SK-N-SH (cell line): ENCODE measurements at regions not wholly inside any gene's neighbourhood (a gene's known extent, or its start where the extent isn't known, plus 50 kb on each side); places are given as distances from the start of the nearest gene placed in this dataset.

Experiments
- CTCF ChIA-PET: fragments of 300-600, 350-600 bp; formaldehyde crosslinking; extraction: SDS; loops from one replicate; lab custom pipeline; 2021; lab: Yijun Ruan, JAX
- POLR2A ChIA-PET: fragments of 350-600 bp; sonication (Branson Sonifier 250); formaldehyde crosslinking; extraction: SDS; loops from one replicate; lab custom pipeline; 2020; ENCODE audit warnings: antibody characterized with exemption, inconsistent platforms; lab: Yijun Ruan, JAX
- DNase-seq: peaks from one replicate; pipeline ENCODE4 v3.0.0; 2012
- H2AFZ ChIP-seq: fragments of 200-600 bp; sonication (generic); 2 replicates; pipeline ENCODE4 v1.8.1; 2016; ENCODE audit warnings: antibody characterized with exemption, mild to moderate bottlenecking, low read depth
- H3F3A ChIP-seq: fragments of 200-600 bp; sonication (generic); replicated peaks from 2 replicates; pipeline ENCODE3; 2016; ENCODE audit warnings: antibody characterized with exemption, mild to moderate bottlenecking; ENCODE audit not compliant: insufficient read depth
- H3K27ac ChIP-seq, 2 experiments: fragments of 200-500 bp in 1 of 2; fragments of 200-600 bp in 1 of 2; sonication (Bioruptor generic) in 1 of 2; sonication (generic), shearing (Covaris generic) in 1 of 2; 2 replicates each; pipeline versions ENCODE4 v1.5.1 to v1.6.1; 2014 to 2016; ENCODE audit warnings: low read depth in 2 of 2, inconsistent platforms in 1 of 2, low read length in 1 of 2, mild to moderate bottlenecking in 1 of 2, mixed read lengths in 1 of 2
- H3K27me3 ChIP-seq: fragments of 200-600 bp; sonication (generic), shearing (Covaris generic); 2 replicates; pipeline ENCODE4 v1.6.1; 2016; ENCODE audit warnings: mixed run types; ENCODE audit not compliant: insufficient read depth
- H3K36me3 ChIP-seq, 2 experiments: fragments of 200-500 bp in 1 of 2; fragments of 200-600 bp in 1 of 2; sonication (Bioruptor generic) in 1 of 2; sonication (generic) in 1 of 2; replicated peaks in 1 of 2; 2 replicates each; pipeline versions ENCODE3 to v1.5.1; 2014 to 2016; ENCODE audit warnings: low read length in 1 of 2, mild to moderate bottlenecking in 1 of 2; ENCODE audit not compliant: insufficient read depth in 2 of 2, control insufficient read depth in 1 of 2
- H3K4me1 ChIP-seq, 2 experiments: fragments of 200-500 bp in 1 of 2; fragments of 200-600 bp in 1 of 2; sonication (Bioruptor generic) in 1 of 2; sonication (generic), shearing (Covaris generic) in 1 of 2; 2 replicates each; pipeline versions ENCODE4 v1.5.1 to v1.6.1; 2014 to 2016; ENCODE audit warnings: low read depth in 1 of 2, low read length in 1 of 2, mixed run types in 1 of 2; ENCODE audit not compliant: insufficient read depth in 2 of 2, control insufficient read depth in 1 of 2
- H3K4me2 ChIP-seq: fragments of 200-600 bp; sonication (generic), shearing (Covaris generic); 2 replicates; pipeline ENCODE4 v1.6.1; 2017; ENCODE audit warnings: mixed run types
- H3K4me3 ChIP-seq, 2 experiments: fragments of 200-500 bp in 1 of 2; fragments of 200-600 bp in 1 of 2; sonication (Bioruptor generic) in 1 of 2; sonication (generic), shearing (Covaris generic) in 1 of 2; 2 replicates each; pipeline versions ENCODE4 v1.5.1 to v1.8.1; 2014 to 2016; ENCODE audit warnings: low read depth in 2 of 2, inconsistent platforms in 1 of 2, low read length in 1 of 2, mild to moderate bottlenecking in 1 of 2, mixed read lengths in 1 of 2, moderate library complexity in 1 of 2
- H3K79me2 ChIP-seq: fragments of 200-600 bp; sonication (generic); 2 replicates; pipeline ENCODE4 v1.8.1; 2017; ENCODE audit warnings: mild to moderate bottlenecking; ENCODE audit not compliant: insufficient read depth
- H3K9ac ChIP-seq: fragments of 200-600 bp; sonication (generic); 2 replicates; pipeline ENCODE4 v1.6.1; 2017; ENCODE audit warnings: mixed run types
- H3K9me2 ChIP-seq: fragments of 200-600 bp; sonication (generic); 2 replicates; pipeline ENCODE4 v1.6.1; 2017; ENCODE audit warnings: mixed run types
- H3K9me3 ChIP-seq: fragments of 200-600 bp; sonication (generic); 2 replicates; pipeline ENCODE4 v1.6.1; 2017; ENCODE audit warnings: mixed run types, mild to moderate bottlenecking, moderate library complexity
- H4K20me1 ChIP-seq: fragments of 200-600 bp; sonication (generic); 2 replicates; pipeline ENCODE4 v1.6.1; 2017; ENCODE audit warnings: mild to moderate bottlenecking, mixed run types; ENCODE audit not compliant: insufficient read depth
- EP300 ChIP-seq, 2 experiments: IDR thresholded peaks; 2 replicates each; pipeline versions ENCODE4 v1.4.0 to v1.6.1; 2012; ENCODE audit warnings: borderline replicate concordance in 1 of 2, low read depth in 1 of 2, low read length in 1 of 2
- FOXJ3 ChIP-seq: sonication (generic); formaldehyde crosslinking; IDR thresholded peaks from 2 replicates; pipeline ENCODE4 v1.5.1; 2020; ENCODE audit warnings: mild to moderate bottlenecking, missing genetic modification reagents
- GABPA ChIP-seq: IDR thresholded peaks from 2 replicates; pipeline ENCODE4 v1.4.0; 2012; ENCODE audit warnings: low read depth, mild to moderate bottlenecking
- JUND ChIP-seq: IDR thresholded peaks from 2 replicates; pipeline ENCODE4 v1.4.0; 2012
- RFX5 ChIP-seq: IDR thresholded peaks from 2 replicates; pipeline ENCODE4 v1.6.1; 2012; ENCODE audit warnings: mild to moderate bottlenecking, improper control_type of control experiment, low read length
- TAF1 ChIP-seq: IDR thresholded peaks from 2 replicates; pipeline ENCODE4 v1.6.1; 2012; ENCODE audit warnings: low read depth, mild to moderate bottlenecking, low read length, moderate library complexity, borderline replicate concordance
- TCF12 ChIP-seq: IDR thresholded peaks from 2 replicates; pipeline ENCODE4 v1.4.0; 2012
- TF ChIP-seq, protein P1 (sequence below): IDR thresholded peaks from 2 replicates; pipeline ENCODE4; 2012
- TF ChIP-seq, protein P2 (sequence below): fragments of 150-350 bp; IDR thresholded peaks from 2 replicates; pipeline ENCODE4 v1.6.1; 2016; ENCODE audit warnings: mild to moderate bottlenecking, low read depth, low read length
- TF ChIP-seq, protein P3 (sequence below): IDR thresholded peaks from 2 replicates; pipeline ENCODE4 v1.6.1; 2012; ENCODE audit warnings: mild to moderate bottlenecking, low read depth, low read length, moderate library complexity
- TF ChIP-seq, protein P4 (sequence below): IDR thresholded peaks from 2 replicates; pipeline ENCODE4 v1.4.0; 2012; ENCODE audit warnings: low read depth, borderline replicate concordance
- TF ChIP-seq, protein P5 (sequence below): fragments of 150-350 bp; IDR thresholded peaks from 2 replicates; pipeline ENCODE4 v1.6.1; 2017; ENCODE audit warnings: antibody characterized with exemption, low read length, low read depth, borderline replicate concordance

DNA sequence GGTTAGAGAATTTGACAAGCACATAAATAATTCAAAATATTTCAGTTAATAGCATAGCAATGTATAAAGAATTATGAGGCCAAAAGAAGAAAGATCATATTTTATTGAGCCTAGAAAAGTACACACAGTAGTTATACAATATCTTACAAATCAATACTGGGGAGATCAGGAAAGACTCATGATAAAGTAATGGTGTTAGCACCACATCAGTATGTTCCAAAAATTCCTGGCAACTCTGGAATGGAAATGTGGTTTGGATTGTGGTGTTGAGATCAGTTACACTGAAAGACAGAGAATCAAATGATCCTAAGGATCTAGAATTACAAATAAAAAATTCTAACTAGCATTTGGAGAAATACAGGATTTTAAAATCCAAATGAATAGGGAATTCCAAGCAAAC is 420.5 kb upstream of the CNTNAP2 start:
- no peaks in the 10 kb centered on the region for H3F3A ChIP-seq
- H3K9me3 ChIP-seq: peaks cover 9% of the 10 kb centered on the region; the same call in 1 of the 2 replicates
- CTCF ChIA-PET: no interaction called here
- H3K4me3 ChIP-seq: no peak overlapping the region
- no peaks in the 10 kb centered on the region for H3K79me2 ChIP-seq
- TF ChIP-seq, protein P1, sequence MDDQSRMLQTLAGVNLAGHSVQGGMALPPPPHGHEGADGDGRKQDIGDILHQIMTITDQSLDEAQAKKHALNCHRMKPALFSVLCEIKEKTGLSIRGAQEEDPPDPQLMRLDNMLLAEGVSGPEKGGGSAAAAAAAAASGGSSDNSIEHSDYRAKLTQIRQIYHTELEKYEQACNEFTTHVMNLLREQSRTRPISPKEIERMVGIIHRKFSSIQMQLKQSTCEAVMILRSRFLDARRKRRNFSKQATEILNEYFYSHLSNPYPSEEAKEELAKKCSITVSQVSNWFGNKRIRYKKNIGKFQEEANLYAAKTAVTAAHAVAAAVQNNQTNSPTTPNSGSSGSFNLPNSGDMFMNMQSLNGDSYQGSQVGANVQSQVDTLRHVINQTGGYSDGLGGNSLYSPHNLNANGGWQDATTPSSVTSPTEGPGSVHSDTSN: no peak
- TF ChIP-seq TCF12: no peak
- no peak for TF ChIP-seq RFX5
- TF ChIP-seq, protein P2, sequence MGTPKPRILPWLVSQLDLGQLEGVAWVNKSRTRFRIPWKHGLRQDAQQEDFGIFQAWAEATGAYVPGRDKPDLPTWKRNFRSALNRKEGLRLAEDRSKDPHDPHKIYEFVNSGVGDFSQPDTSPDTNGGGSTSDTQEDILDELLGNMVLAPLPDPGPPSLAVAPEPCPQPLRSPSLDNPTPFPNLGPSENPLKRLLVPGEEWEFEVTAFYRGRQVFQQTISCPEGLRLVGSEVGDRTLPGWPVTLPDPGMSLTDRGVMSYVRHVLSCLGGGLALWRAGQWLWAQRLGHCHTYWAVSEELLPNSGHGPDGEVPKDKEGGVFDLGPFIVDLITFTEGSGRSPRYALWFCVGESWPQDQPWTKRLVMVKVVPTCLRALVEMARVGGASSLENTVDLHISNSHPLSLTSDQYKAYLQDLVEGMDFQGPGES: no peak
- TF ChIP-seq, protein P3, sequence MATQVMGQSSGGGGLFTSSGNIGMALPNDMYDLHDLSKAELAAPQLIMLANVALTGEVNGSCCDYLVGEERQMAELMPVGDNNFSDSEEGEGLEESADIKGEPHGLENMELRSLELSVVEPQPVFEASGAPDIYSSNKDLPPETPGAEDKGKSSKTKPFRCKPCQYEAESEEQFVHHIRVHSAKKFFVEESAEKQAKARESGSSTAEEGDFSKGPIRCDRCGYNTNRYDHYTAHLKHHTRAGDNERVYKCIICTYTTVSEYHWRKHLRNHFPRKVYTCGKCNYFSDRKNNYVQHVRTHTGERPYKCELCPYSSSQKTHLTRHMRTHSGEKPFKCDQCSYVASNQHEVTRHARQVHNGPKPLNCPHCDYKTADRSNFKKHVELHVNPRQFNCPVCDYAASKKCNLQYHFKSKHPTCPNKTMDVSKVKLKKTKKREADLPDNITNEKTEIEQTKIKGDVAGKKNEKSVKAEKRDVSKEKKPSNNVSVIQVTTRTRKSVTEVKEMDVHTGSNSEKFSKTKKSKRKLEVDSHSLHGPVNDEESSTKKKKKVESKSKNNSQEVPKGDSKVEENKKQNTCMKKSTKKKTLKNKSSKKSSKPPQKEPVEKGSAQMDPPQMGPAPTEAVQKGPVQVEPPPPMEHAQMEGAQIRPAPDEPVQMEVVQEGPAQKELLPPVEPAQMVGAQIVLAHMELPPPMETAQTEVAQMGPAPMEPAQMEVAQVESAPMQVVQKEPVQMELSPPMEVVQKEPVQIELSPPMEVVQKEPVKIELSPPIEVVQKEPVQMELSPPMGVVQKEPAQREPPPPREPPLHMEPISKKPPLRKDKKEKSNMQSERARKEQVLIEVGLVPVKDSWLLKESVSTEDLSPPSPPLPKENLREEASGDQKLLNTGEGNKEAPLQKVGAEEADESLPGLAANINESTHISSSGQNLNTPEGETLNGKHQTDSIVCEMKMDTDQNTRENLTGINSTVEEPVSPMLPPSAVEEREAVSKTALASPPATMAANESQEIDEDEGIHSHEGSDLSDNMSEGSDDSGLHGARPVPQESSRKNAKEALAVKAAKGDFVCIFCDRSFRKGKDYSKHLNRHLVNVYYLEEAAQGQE: no peak
- TF ChIP-seq EP300 (IDR thresholded peaks at IDR 0.05; ENCODE audit: borderline replicate concordance in 1 of 2, low read depth in 1 of 2, low read length in 1 of 2): no peak
- no peak for TF ChIP-seq JUND
- no peak for TF ChIP-seq GABPA
- TF ChIP-seq FOXJ3: no peak
- no peak for TF ChIP-seq TAF1
- TF ChIP-seq, protein P4, sequence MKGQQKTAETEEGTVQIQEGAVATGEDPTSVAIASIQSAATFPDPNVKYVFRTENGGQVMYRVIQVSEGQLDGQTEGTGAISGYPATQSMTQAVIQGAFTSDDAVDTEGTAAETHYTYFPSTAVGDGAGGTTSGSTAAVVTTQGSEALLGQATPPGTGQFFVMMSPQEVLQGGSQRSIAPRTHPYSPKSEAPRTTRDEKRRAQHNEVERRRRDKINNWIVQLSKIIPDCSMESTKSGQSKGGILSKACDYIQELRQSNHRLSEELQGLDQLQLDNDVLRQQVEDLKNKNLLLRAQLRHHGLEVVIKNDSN: no peak
- TF ChIP-seq, protein P5, sequence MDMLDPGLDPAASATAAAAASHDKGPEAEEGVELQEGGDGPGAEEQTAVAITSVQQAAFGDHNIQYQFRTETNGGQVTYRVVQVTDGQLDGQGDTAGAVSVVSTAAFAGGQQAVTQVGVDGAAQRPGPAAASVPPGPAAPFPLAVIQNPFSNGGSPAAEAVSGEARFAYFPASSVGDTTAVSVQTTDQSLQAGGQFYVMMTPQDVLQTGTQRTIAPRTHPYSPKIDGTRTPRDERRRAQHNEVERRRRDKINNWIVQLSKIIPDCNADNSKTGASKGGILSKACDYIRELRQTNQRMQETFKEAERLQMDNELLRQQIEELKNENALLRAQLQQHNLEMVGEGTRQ: no peak
- H3K9me2 ChIP-seq: no peaks in the 10 kb centered on the region
- no peaks in the 10 kb centered on the region for H4K20me1 ChIP-seq
- POLR2A ChIA-PET: no interaction called here
- H2AFZ ChIP-seq: no peak overlapping the region
- H3K9ac ChIP-seq: no peak overlapping the region
- H3K36me3 ChIP-seq: no peaks in the 10 kb centered on the region
- no peaks in the 10 kb centered on the region for H3K27me3 ChIP-seq
- DNase-seq: no peak
- no peak overlapping the region for H3K4me2 ChIP-seq
- H3K4me1 ChIP-seq: no peaks in the 10 kb centered on the region
- H3K27ac ChIP-seq: no peak overlapping the region
